SW480 (cell line): ENCODE measurements at regions not wholly inside any gene's neighbourhood (a gene's known extent, or its start where the extent isn't known, plus 50 kb on each side); places are given as distances from the start of the nearest gene placed in this dataset.

Source experiments
- DNase-seq: peaks from one replicate; pipeline ENCODE4 v3.0.0-alpha.2; 2016; ENCODE audit warnings: low spot score

GRCh38 chr11:27968461-27968860 lies 139.5 kb downstream of the KIF18A start:
- DNase-seq = no peak

GRCh38 chr11:27965559-27965958 lies 142.4 kb downstream of the KIF18A start:
- no peak for DNase-seq

DNA sequence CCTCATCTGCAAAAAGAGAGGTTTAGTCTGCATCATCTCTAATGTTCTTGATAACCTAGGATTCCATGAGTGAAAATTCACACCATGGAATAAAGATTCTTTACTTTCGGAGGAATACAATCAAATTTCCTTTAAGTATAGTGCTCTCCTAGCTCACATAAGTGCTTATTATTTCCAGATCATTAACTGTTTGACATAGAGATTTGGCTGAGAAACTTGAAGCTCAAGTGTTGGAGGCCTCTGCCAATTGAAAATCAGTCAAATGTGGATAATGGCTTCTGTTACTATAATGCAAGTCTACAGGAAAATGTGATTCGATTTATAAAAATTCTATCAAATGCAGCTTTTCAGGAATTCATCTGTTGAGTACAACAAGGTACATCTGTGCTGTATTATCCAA lies 144.6 kb downstream of the KIF18A start:
- DNase-seq = no peak

GRCh38 chr11:27949951-27950738 lies 157.8 kb downstream of the KIF18A start:
- DNase-seq = no peak

- no peak for DNase-seq
Measured at GRCh38 chr11:27945348-27945747, 162.6 kb downstream of the KIF18A start.

GRCh38 chr11:27938011-27938410 lies 169.9 kb downstream of the KIF18A start:
- DNase-seq = no peak

DNA sequence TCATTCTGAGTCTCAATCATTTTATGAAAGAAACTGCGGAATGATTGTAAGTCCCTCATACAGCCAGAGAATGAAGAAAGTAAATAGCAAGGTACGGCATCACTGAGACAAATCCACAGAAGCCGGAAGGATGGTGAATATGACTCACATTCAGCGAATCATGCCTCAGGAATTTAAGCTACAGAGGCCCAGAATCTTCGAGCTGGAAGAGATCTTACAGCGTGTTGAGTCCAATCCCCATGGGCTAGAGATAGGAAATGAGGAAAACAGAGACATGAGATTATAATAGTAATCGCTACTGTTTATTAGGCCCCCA lies 173.2 kb downstream of the KIF18A start:
- peak; percentile 28 for DNase-seq

DNA sequence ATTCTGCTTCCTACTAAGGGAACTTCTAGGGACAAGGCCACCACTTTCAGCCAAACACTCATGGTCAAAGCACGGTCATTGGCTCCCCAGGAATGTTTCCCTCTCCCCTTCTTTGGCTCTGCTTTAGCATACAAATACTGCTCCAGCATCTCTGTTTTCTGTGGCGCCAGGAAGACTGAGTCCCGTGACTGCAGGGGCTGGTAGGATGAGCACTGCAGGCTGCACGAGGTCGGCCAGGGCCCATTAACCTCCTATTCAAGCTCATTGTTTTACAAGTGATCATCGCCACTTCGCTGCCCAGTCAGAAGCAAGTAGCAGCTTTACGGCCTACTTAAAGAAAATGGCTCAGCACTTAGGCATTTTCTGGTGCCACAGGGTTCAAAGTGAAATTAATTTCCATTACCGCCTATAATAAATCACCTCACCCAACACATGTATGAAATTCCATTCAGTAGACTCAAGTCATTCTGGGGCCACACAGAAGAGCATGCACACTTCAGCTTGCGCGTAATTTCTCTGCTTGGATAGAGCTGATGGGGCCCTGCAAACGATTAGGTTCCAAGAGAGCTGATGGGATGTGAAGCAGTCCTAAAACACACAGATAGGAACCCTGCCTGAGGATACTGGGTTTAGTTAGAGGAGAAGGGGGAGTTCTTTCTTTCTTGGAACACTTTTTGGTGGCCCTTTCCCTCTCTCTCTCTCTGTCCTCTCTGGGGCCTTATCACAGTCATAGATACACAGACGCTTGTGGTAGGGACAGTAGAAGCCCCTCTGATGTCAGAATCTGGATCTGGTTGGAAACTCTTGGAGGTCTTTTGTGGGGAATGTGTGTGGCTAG lies 173.7 kb downstream of the KIF18A start:
- no peak for DNase-seq

GRCh38 chr11:27931770-27932169 lies 176.2 kb downstream of the KIF18A start:
- no peak for DNase-seq

DNA sequence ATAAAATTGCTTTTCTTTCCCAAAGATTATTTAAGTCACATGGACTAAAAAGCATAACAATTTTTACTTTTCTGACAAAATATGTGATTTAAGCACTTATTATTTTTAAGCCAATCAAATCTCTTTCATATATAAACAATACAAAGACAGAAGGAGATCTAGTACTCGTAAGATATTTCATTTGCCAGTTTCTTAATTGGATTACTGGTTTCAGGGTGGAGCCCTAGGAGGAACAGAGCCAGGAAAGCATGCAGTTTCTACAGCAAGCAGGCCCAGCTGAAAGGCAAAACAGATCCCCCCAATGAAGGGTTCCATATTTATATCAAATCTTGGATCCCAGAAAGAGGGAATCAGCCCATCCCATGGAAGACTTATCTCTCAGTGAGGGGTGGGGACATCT lies 177.0 kb downstream of the KIF18A start:
- no peak for DNase-seq

DNA sequence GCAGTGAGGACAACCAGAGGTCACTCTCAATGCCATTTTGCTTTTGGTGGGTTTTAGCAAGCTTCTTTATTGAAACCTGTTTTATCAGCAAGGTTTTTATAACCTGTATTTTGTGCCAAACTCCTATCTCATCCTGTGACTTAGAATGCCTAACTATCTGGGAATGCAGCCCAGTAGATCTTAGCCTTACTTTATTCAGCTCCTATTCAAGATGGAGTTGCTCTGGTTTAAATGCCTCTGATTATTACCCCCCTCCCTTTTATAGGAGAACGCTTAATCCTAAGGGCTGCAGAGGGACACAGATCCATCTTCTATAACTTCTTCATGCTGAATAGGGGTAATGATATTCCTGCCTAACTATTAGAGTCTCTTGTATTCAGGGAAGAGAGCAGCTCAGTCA lies 179.1 kb downstream of the KIF18A start:
- no peak for DNase-seq

- DNase-seq = peak; percentile 43
Measured at GRCh38 chr11:27926981-27927481, 180.9 kb downstream of the KIF18A start.

DNA sequence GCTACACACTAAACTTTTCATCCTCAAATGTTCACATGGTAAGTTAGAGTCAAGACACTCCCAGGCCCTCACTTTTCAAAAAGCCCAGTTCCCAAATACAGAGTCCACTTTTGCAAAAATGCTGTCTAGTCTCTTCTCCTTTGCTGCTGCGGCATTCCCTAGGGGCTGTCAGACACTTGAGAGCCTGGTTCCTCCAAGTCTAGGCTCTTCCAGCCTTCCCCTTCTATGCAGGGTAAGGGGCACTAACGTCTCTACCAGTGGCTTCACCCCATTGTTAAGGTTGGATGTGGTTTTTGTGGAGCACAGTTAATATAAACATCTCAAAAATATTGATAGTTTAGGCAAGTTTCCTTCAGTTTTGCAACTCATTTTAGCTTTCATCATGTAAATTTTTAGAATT lies 181.5 kb downstream of the KIF18A start:
- DNase-seq = no peak

DNA sequence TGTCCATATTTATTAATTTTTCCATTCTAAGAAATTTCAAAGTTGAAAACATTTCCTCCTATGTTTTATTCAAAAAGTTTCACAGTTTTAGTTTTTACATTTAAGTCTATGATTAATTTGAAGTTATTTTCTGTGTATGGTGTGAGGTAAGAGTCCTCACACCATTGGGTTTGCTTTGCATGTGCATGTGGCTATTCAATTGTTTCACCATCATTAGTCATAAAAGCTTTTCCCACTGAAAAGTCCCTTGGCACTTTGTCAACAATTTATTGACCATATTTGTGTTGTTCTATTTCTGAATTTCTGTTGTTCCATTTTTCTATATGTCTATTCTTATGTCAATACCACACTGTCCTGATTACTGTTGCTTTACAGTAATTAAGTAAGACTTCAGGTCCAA lies 186.5 kb downstream of the KIF18A start:
- DNase-seq = no peak

GRCh38 chr11:27916541-27917100 lies 191.3 kb downstream of the KIF18A start:
- no peak for DNase-seq

DNA sequence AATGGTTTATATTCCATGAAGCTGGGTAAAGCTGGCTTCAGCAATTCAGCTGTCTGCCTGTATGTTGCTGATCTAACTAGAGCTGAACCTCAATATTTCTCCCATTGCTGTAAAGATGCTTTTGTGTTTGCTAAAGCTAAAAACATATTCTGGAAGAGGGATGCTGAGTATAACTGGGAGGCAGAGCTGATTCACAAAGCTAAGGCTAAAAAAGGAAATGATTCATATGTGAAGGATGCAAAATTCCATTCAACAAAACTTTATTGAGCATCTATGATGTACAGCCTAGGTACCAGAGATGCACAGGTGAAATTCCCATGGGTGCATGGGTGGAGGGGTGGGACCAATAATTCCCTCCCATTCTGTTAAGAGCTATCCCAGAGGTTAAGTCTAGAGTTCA lies 193.9 kb downstream of the KIF18A start:
- DNase-seq = no peak

GRCh38 chr11:27913650-27914049 lies 194.3 kb downstream of the KIF18A start:
- DNase-seq = no peak

- DNase-seq = no peak
Measured at GRCh38 chr11:27912916-27913315, 195.0 kb downstream of the KIF18A start.

DNA sequence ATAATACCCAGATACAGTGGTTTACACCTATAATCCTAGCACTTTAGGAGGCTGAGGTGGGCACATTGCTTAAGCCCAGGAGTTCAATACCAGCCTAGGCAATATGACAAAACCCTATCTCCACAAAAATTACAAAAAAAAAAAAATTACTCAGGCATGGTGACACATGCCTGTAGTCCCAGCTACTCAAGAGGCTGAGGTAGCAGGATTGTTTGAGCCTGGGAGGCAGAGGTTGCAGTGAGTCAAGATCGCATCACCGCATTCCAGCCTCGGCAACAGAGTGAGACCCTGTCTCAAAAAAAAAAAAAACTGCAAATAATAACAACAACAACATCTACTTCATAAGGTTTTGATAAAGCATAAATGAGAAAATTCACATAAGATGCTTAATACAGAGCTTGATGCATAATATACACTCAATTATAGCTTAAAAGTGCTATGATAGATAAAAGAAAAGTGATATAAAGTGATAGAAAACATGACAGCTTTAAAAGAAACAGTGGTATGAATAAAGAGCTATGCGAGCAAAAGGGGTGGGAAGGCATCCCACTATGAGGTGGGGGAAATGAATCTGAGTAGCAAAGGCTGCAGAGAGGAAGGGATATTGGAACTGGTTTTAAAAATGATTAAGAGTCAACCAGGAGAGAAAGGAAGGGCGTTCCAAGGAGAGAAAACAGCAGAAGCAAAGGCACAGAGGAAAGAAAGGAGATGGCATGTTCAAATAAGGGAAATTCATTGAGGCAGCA lies 197.6 kb downstream of the KIF18A start:
- no peak for DNase-seq

DNA sequence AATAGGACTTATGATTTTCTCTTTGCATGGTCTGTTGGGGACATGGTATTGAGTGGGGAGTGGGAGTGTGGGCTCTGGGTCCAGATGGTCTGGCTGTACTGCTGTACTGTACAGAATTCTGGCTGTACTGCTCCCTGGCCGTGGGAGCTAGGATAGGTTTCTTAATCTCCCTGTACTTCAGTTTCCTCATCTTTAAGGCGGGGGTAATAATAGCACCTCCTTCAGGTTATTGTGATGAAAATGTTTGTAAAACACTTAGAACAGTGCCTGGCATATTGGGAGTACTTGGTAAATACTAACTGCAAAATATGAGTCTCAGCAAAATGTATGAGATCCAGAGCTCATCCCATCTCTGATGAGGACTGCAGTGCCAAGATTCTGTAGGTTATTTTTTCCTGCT lies 198.6 kb downstream of the KIF18A start:
- DNase-seq = no peak

DNA sequence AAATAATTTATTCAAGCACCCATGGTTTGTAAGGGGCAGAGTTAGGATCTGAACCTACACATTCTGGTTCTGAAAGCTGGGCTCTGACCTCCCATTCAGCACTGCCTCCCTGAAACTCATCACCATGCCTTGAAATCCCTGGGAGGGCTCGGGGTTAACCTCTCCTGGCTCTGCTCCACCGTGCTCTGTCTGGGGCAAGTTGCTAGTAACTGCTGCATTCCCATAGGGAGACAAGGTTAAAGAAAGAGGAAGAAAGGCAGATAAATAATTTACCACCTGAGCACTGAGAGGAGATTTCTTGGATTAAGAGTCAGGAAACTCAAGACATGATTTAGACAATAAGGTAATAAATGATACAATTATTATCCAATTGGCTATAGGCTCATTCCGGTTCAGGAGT lies 199.3 kb downstream of the KIF18A start:
- DNase-seq = no peak

DNA sequence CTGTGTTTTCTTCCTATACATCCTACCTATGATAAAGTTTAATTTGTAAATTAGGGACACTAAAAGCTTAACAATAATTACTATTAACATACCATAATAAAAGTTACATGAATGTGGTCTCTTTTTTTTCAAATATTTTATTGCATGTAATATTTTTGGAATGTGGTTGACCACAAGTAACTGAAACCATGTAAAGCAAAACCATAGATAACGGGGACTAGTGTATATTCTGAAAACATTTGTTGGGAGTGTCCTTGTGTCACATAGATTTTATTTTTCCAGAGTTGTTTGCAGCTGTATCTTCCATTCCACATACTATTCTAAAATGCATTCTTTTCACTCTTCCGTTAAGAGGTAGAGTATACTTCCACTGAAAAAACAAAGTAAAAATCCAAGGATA lies 200.4 kb downstream of the KIF18A start:
- no peak for DNase-seq
